B cell (primary cell): ENCODE measurements at regions not wholly inside any gene's neighbourhood (a gene's known extent, or its start where the extent isn't known, plus 50 kb on each side); places are given as distances from the start of the nearest gene placed in this dataset.

Experiments used
- ATAC-seq: fragments of 200-7000 bp; cut with Tn5 transposase; one replicate; pipeline ENCODE4 v1.10.0; 2021; ENCODE audit warnings: low read depth, mild to moderate bottlenecking, moderate number of reproducible peaks, moderate library complexity
- CTCF ChIA-PET: fragments of 350-600 bp; sonication (Branson Sonifier 250); formaldehyde crosslinking; loops from one replicate; lab custom pipeline; 2021; ENCODE audit warnings: antibody characterized with exemption, inconsistent platforms; lab: Charles Lee
- POLR2A ChIA-PET: fragments of 350-600 bp; sonication (Branson Sonifier 250); formaldehyde crosslinking; loops from one replicate; lab custom pipeline; 2021; ENCODE audit warnings: antibody characterized with exemption; lab: Charles Lee
- DNase-seq: peaks from one replicate; pipeline ENCODE4 v3.0.0; 2013
- H2AFZ ChIP-seq: 2 replicates; pipeline ENCODE4 v1.6.1; 2012; ENCODE audit warnings: mild to moderate bottlenecking, low read depth, low read length; ENCODE audit not compliant: insufficient read depth, poor library complexity, severe bottlenecking
- H3K27ac ChIP-seq, 2 donors: 1 replicate in 1 of 2; 2 replicates in 1 of 2; pipeline ENCODE4 v1.5.1; 2012 to 2013; ENCODE audit warnings: low read length in 2 of 2, mild to moderate bottlenecking in 2 of 2, moderate library complexity in 1 of 2
- H3K27me3 ChIP-seq, 4 experiments: fragments of 200-600 bp in 1 of 4; sonication (generic) in 1 of 4; replicated peaks in 1 of 4; 1 replicate in 2 of 4; 2 replicates in 2 of 4; pipeline versions ENCODE4 v1.6.1 to v1.7.0; 2013 to 2016; ENCODE audit warnings: low read length in 3 of 4, mild to moderate bottlenecking in 2 of 4, mixed read lengths in 1 of 4, moderate library complexity in 1 of 4; ENCODE audit not compliant: insufficient read depth in 4 of 4, control insufficient read depth in 3 of 4; ENCODE audit errors: control extremely low read depth in 1 of 4
- H3K36me3 ChIP-seq, 2 experiments: replicated peaks in 1 of 2; 1 replicate in 1 of 2; 2 replicates in 1 of 2; pipeline versions ENCODE4 v1.6.1 to v1.7.1; 2013; ENCODE audit warnings: low read length in 1 of 2; ENCODE audit not compliant: insufficient read depth in 2 of 2, control insufficient read depth in 1 of 2; ENCODE audit errors: control extremely low read depth in 1 of 2, extremely low read depth in 1 of 2
- H3K4me1 ChIP-seq, 2 donors: fragments of 200-600 bp in 1 of 2; sonication (generic) in 1 of 2; 1 replicate in 1 of 2; 2 replicates in 1 of 2; pipeline versions ENCODE4 v1.5.1 to v1.6.1; 2013 to 2017; ENCODE audit warnings: low read length in 2 of 2; ENCODE audit not compliant: control insufficient read depth in 2 of 2, insufficient read depth in 2 of 2
- H3K4me2 ChIP-seq: replicated peaks from 2 replicates; pipeline ENCODE3; 2012; ENCODE audit warnings: mild to moderate bottlenecking, low read depth, low read length; ENCODE audit not compliant: poor library complexity, severe bottlenecking
- H3K4me3 ChIP-seq, 5 experiments: fragments of 200-600 bp in 1 of 5; sonication (generic) in 1 of 5; 1 replicate in 3 of 5; 2 replicates in 2 of 5; pipeline versions ENCODE4 v1.5.1 to v1.7.0; 2011 to 2016; ENCODE audit warnings: low read length in 4 of 5, mild to moderate bottlenecking in 4 of 5, low read depth in 2 of 5, control low read depth in 1 of 5, moderate library complexity in 1 of 5; ENCODE audit not compliant: insufficient read depth in 1 of 5; ENCODE audit errors: control extremely low read depth in 1 of 5, extremely low read depth in 1 of 5
- H3K79me2 ChIP-seq: fragments of 200-600 bp; sonication (generic); one replicate; pipeline ENCODE4 v1.6.0; 2016; ENCODE audit warnings: low read length; ENCODE audit not compliant: control insufficient read depth, insufficient read depth
- H3K9ac ChIP-seq: fragments of 200-600 bp; sonication (generic); 2 replicates; pipeline ENCODE4 v1.6.1; 2017; ENCODE audit warnings: mild to moderate bottlenecking, low read length, moderate library complexity
- H3K9me3 ChIP-seq, 3 donors: one replicate each; pipeline versions ENCODE4 v1.6.1 to v1.7.1; 2013; ENCODE audit warnings: low read length in 2 of 3; ENCODE audit not compliant: control insufficient read depth in 2 of 3, insufficient read depth in 1 of 3; ENCODE audit errors: control extremely low read depth in 1 of 3
- H4K20me1 ChIP-seq: 2 replicates; pipeline ENCODE4 v1.6.0; 2012; ENCODE audit warnings: mild to moderate bottlenecking, low read length; ENCODE audit not compliant: insufficient read depth, control insufficient read depth, poor library complexity, severe bottlenecking
- H3K27ac Mint-ChIP-seq: one replicate; pipeline ENCODE4 v1.8.0; 2021; ENCODE audit warnings: mixed read lengths
- H3K27me3 Mint-ChIP-seq: one replicate; pipeline ENCODE4 v1.8.0; 2021; ENCODE audit warnings: mixed read lengths
- H3K4me1 Mint-ChIP-seq: one replicate; pipeline ENCODE4 v1.8.0; 2021; ENCODE audit warnings: mixed read lengths
- H3K4me3 Mint-ChIP-seq: one replicate; pipeline ENCODE4 v1.8.0; 2021; ENCODE audit warnings: mixed read lengths
- H3K9me3 Mint-ChIP-seq: one replicate; pipeline ENCODE4 v1.8.0; 2022; ENCODE audit warnings: mixed read lengths; ENCODE audit not compliant: insufficient read depth
- CTCF ChIP-seq: fragments of 200-600 bp; IDR thresholded peaks from one replicate; pipeline ENCODE4 v1.8.0; 2022; ENCODE audit warnings: antibody characterized with exemption, mild to moderate bottlenecking
- EZH2 ChIP-seq: IDR thresholded peaks from 2 replicates; pipeline ENCODE4 v1.6.1; 2012; ENCODE audit warnings: borderline replicate concordance, low read depth, mild to moderate bottlenecking, moderate library complexity, low read length; ENCODE audit not compliant: insufficient read depth, poor library complexity, severe bottlenecking
- WGBS: methylation state at CpG from one replicate; pipeline ENCODE4 v1.1.5; 2013; ENCODE audit warnings: missing lambda C conversion rate; ENCODE audit not compliant: insufficient coverage; 5-methylcytosine and 5-hydroxymethylcytosine counted together
- intact Hi-C: fragments of 100-400 bp; cut with micrococcal nuclease; formaldehyde crosslinking; loops from one replicate; pipeline ENCODE4 v1.10.0; 2022

DNA sequence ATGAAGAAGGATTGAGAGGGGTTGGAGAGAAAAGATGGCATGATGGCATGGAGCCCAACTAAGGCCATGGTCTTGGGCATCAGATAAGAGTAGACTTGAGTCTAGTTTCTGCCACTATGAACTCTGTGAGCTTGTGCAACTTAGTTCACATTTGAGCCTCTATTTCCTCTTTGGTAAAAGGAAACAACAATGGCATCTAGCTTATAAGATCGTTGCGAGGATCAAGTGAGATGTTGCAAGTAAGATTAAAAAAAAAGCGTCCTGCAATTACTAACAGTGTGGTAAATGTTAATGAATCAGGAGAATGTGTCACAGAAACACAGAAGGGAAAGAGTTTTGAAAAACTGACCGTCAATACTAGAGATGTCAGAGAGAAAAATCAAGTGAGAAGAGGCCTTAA lies 202.9 kb upstream of the FGGY start:
- Histone ChIP-seq H3K4me3 (no peak overlapping the region), H3K79me2 (no peaks in the 10 kb centered on the region), H3K4me2 (no peak overlapping the region), H3K27me3 (no peaks in the 10 kb centered on the region), H3K9me3 (peaks cover 0 to 4% (median 3%) of the 10 kb centered on the region in 3 donors), H3K36me3 (no peaks in the 10 kb centered on the region), H3K9ac (no peak overlapping the region), H3K4me1 (peaks cover 14 to 15% of the 10 kb centered on the region in 2 donors), H2AFZ (no peak overlapping the region), H4K20me1 (no peaks in the 10 kb centered on the region), H3K27ac (no peak overlapping the region)
- H3K4me3 Mint-ChIP-seq = no peak overlapping the region
- no peak for DNase-seq
- intact Hi-C loops = no loop called here
- CTCF ChIA-PET = no interaction called here
- H3K4me1 Mint-ChIP-seq = peaks cover 20% of the 10 kb centered on the region
- H3K27me3 Mint-ChIP-seq = no peaks in the 10 kb centered on the region
- POLR2A ChIA-PET = no interaction called here
- H3K9me3 Mint-ChIP-seq = peaks cover 3% of the 10 kb centered on the region
- H3K27ac Mint-ChIP-seq = no peak overlapping the region
- no peak for ATAC-seq
- no peak for TF ChIP-seq EZH2
- TF ChIP-seq CTCF = no peak
- 100% methylated on average over 1 of the region's 4 CpGs for WGBS

DNA sequence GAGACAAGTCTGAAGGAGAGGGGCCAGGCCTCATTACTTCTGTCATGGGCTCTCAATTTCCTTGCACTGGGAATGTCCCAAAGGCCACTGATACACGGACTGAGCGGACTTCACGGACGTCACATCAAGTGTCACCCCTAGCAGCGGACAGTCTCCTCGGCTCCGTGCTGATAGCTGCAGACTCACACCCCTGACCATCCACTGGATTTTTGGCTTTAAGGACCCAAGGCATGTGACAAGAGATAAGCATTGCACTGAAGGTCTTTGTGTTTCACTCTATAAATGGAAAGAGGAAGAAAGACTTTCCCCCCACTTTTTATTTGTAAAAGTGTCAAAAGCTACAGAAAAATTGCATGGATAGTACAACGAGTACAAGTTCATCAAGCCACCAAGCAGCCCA lies 200.4 kb upstream of the FGGY start:
- H3K27me3 ChIP-seq = no peaks in the 10 kb centered on the region
- Mint-ChIP-seq H3K27me3 (no peaks in the 10 kb centered on the region), H3K4me1 (peaks cover 20% of the 10 kb centered on the region), H3K9me3 (peaks cover under 1% of the 10 kb centered on the region), H3K4me3 (no peak overlapping the region), H3K27ac (no peak overlapping the region)
- H3K79me2 ChIP-seq = no peaks in the 10 kb centered on the region
- ATAC-seq = no peak
- H3K36me3 ChIP-seq = no peaks in the 10 kb centered on the region
- no peaks in the 10 kb centered on the region for H3K9me3 ChIP-seq
- peaks cover 14 to 15% of the 10 kb centered on the region in 2 donors for H3K4me1 ChIP-seq
- H2AFZ ChIP-seq = peak overlapping the region; percentile 26
- DNase-seq = no peak
- TF ChIP-seq CTCF = no peak
- TF ChIP-seq EZH2 = no peak
- H3K4me3 ChIP-seq = no peak overlapping the region
- CTCF ChIA-PET = no interaction called here
- peak overlapping the region; percentile 39 for H3K4me2 ChIP-seq
- no peak overlapping the region for H3K9ac ChIP-seq
- POLR2A ChIA-PET = no interaction called here
- no peak overlapping the region for H3K27ac ChIP-seq
- H4K20me1 ChIP-seq = no peaks in the 10 kb centered on the region
- WGBS = 69% methylated on average over 5 of the region's 8 CpGs
- intact Hi-C loops = no loop called here
